ENCODE measurements at regions not wholly inside any gene's neighbourhood (a gene's known extent, or its start where the extent isn't known, plus 50 kb on each side); places are given as distances from the start of the nearest gene placed in this dataset.

- Histone ChIP-seq H3K27ac (no peak overlapping the region), H3K4me3 (no peak overlapping the region), H3K36me3 (replicated peaks in 1 of 2) (no peaks in the 10 kb centered on the region), H3K4me1 (replicated peaks in 1 of 2) (no peaks in the 10 kb centered on the region), H3K27me3 (no peaks in the 10 kb centered on the region), H3K9me3 (replicated peaks in 1 of 3) (no peaks in the 10 kb centered on the region)
- TF ChIP-seq POLR2A (IDR thresholded peaks at IDR 0.05) (no peak), CTCF (IDR thresholded peaks at IDR 0.05) (no peak)
- intact Hi-C loops (cut with DNase I): no loop called here
- 64 to 83% (median 76%) methylated on average over 1 of the region's 1 CpG for WGBS, 4 donors
- no peak for DNase-seq
These were observed 214.9 kb upstream of the ARHGAP24 start for GRCh38 chr4:85260064-85260463.

- no peak overlapping the region for H3K4me3 ChIP-seq
- no peaks in the 10 kb centered on the region for H3K27me3 ChIP-seq
- no peak overlapping the region for H3K27ac ChIP-seq
- no peaks in the 10 kb centered on the region for H3K36me3 ChIP-seq (replicated peaks in 1 of 2)
- intact Hi-C loops (cut with DNase I): no loop called here
- no peak for DNase-seq
- TF ChIP-seq POLR2A (IDR thresholded peaks at IDR 0.05): no peak
- no peak for TF ChIP-seq CTCF (IDR thresholded peaks at IDR 0.05)
- H3K4me1 ChIP-seq (replicated peaks in 1 of 2): no peaks in the 10 kb centered on the region
- 79 to 92% (median 87%) methylated on average over 5 of the region's 5 CpGs for WGBS, 4 donors
- H3K9me3 ChIP-seq (replicated peaks in 1 of 3): no peaks in the 10 kb centered on the region
These were observed 209.7 kb upstream of the ARHGAP24 start for GRCh38 chr4:85265234-85265633.

- H3K4me1 ChIP-seq (replicated peaks in 1 of 2): no peaks in the 10 kb centered on the region
- H3K27me3 ChIP-seq: no peaks in the 10 kb centered on the region
- DNase-seq: no peak
- no peaks in the 10 kb centered on the region for H3K9me3 ChIP-seq (replicated peaks in 1 of 3)
- H3K36me3 ChIP-seq (replicated peaks in 1 of 2): no peaks in the 10 kb centered on the region
- H3K27ac ChIP-seq: no peak overlapping the region
- TF ChIP-seq POLR2A (IDR thresholded peaks at IDR 0.05) (no peak), CTCF (IDR thresholded peaks at IDR 0.05) (no peak)
- intact Hi-C loops (cut with DNase I): no loop called here
- no peak overlapping the region for H3K4me3 ChIP-seq
- WGBS, 4 donors: 80 to 88% (median 84%) methylated on average over 4 of the region's 4 CpGs
These were observed 206.8 kb upstream of the ARHGAP24 start for GRCh38 chr4:85268188-85268587.

- no peaks in the 10 kb centered on the region for H3K4me1 ChIP-seq (replicated peaks in 1 of 2)
- H3K9me3 ChIP-seq (replicated peaks in 1 of 3): no peaks in the 10 kb centered on the region
- no peak for DNase-seq
- H3K36me3 ChIP-seq (replicated peaks in 1 of 2): no peaks in the 10 kb centered on the region
- intact Hi-C loops (cut with DNase I): no loop called here
- 76 to 89% (median 85%) methylated on average over 3 of the region's 3 CpGs for WGBS, 4 donors
- no peaks in the 10 kb centered on the region for H3K27me3 ChIP-seq
- H3K27ac ChIP-seq: no peak overlapping the region
- TF ChIP-seq POLR2A (IDR thresholded peaks at IDR 0.05) (no peak), CTCF (IDR thresholded peaks at IDR 0.05) (no peak)
- H3K4me3 ChIP-seq: no peak overlapping the region
These were observed 206.0 kb upstream of the ARHGAP24 start for GRCh38 chr4:85268961-85269360.
